Epithelial cell of esophagus (primary cell): ENCODE measurements at regions not wholly inside any gene's neighbourhood (a gene's known extent, or its start where the extent isn't known, plus 50 kb on each side); places are given as distances from the start of the nearest gene placed in this dataset.
"Not testable (repeated sequence)": the region's sequence is repeated elsewhere in the genome, so short reads cannot be mapped to it uniquely, and the experiment has no call there.

Experiments
- DNase-seq: peaks from one replicate; pipeline ENCODE4 v3.0.0; 2010; ENCODE audit warnings: low read depth
- H3K4me3 ChIP-seq: 2 replicates; pipeline ENCODE4 v1.5.1; 2011; ENCODE audit warnings: mild to moderate bottlenecking, low read length, control low read depth
- TF ChIP-seq, protein P1 (sequence below): IDR thresholded peaks from 2 replicates; pipeline ENCODE4 v1.5.1; 2011; ENCODE audit warnings: low read depth, mild to moderate bottlenecking, low read length, control low read depth, inconsistent platforms; ENCODE audit not compliant: insufficient read depth; ENCODE audit errors: missing control alignments

DNA sequence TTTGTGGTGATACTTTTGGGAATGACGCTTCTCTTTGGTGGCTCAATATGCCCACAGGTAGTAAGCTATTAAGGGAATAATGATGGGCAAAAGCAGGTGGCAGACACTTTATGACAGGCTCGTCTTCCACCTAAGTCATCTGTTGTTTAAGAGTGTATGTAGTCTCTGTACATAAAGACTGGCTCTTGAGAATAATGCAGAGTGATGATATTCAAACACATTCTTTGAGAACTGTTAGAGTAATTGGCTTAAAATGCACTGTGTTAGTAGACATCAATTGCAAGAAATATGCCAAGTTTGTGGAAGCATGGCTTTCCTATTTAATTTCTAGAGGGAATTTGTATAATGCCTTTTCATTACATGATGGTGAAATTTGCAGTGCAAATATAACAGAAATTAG is 694.8 kb upstream of the MIS18BP1 start:
- no peak overlapping the region for H3K4me3 ChIP-seq
- TF ChIP-seq, protein P1, sequence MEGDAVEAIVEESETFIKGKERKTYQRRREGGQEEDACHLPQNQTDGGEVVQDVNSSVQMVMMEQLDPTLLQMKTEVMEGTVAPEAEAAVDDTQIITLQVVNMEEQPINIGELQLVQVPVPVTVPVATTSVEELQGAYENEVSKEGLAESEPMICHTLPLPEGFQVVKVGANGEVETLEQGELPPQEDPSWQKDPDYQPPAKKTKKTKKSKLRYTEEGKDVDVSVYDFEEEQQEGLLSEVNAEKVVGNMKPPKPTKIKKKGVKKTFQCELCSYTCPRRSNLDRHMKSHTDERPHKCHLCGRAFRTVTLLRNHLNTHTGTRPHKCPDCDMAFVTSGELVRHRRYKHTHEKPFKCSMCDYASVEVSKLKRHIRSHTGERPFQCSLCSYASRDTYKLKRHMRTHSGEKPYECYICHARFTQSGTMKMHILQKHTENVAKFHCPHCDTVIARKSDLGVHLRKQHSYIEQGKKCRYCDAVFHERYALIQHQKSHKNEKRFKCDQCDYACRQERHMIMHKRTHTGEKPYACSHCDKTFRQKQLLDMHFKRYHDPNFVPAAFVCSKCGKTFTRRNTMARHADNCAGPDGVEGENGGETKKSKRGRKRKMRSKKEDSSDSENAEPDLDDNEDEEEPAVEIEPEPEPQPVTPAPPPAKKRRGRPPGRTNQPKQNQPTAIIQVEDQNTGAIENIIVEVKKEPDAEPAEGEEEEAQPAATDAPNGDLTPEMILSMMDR: no peak
- DNase-seq: no peak

DNA sequence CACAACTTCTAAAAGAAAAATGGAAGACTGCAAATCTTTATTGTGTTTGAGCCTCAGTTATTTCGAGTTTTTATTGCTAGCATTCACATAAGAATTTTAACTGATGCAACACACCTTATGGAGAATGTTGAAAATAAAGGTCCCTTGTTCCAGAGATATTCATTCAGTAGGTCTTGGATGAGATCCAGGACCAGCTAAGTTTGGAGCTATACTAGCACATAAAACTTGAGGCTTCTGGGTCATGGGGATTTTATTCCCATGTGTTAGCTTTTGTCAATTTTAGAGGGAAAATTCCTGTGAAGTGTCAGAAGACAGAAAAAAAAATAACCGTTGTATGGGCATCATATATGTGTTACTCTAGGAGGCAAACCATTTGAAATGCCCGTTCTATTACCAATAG is 693.2 kb upstream of the MIS18BP1 start:
- TF ChIP-seq, protein P1: no peak
- H3K4me3 ChIP-seq: no peak overlapping the region
- no peak for DNase-seq

DNA sequence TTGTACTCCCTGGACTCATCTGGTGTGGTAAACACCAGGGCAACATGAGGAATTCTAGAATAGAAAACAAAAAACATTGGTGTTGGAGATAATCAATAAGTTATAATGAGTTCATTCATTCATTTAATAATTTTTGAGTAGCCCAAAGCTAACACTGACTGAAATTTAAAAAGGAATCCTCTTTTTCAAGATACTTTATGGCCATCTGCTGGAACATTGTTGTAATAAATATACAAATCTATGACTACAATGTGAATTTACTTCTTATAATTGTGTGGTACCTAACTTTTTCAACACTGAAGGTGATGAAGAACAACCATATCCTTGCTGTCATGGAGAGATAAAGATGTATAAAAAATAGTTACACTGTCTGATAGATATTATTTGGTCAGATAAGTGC is 687.3 kb upstream of the MIS18BP1 start:
- no peak overlapping the region for H3K4me3 ChIP-seq
- no peak for DNase-seq
- TF ChIP-seq, protein P1: no peak

DNA sequence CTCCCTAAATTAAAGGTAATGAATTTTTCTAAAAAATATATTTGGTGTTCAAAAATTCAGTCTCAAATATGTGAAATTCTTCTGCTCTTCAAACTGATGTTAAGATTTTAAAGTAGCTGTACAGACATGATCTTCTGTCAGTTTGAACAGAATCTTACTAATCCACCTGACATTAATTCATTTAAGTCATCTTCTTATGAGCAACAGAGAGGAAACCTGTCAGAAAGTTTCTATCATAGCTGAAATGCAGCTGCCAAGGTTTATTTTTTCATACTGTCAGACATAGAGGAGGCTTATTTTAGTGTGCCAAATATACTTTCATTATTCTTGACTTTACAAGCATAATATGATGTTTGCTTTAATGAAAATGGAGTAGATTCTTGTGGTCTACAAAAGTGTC is 686.6 kb upstream of the MIS18BP1 start:
- TF ChIP-seq, protein P1: no peak
- H3K4me3 ChIP-seq: no peak overlapping the region
- no peak for DNase-seq

DNA sequence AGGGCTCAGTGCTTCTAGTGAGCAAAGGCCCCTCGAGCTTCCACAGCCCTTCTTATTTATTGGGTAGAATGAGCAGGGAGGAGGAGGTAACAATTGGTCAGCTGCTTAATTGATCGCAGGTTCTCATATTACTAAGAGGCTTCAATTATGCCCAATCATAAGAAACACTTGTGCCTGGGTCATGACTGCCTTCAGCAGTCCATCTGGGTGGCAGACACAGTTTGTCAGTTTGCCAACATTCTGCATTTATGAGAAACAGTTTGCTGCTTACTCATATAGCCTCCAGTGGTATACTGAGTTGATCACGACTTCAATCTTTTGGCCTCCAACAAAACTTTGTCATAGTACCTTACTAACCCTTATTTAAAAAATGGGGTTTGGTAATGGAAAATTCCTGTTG is 667.0 kb upstream of the MIS18BP1 start:
- not testable (repeated sequence) for H3K4me3 ChIP-seq
- peak; percentile 60 for DNase-seq

DNA sequence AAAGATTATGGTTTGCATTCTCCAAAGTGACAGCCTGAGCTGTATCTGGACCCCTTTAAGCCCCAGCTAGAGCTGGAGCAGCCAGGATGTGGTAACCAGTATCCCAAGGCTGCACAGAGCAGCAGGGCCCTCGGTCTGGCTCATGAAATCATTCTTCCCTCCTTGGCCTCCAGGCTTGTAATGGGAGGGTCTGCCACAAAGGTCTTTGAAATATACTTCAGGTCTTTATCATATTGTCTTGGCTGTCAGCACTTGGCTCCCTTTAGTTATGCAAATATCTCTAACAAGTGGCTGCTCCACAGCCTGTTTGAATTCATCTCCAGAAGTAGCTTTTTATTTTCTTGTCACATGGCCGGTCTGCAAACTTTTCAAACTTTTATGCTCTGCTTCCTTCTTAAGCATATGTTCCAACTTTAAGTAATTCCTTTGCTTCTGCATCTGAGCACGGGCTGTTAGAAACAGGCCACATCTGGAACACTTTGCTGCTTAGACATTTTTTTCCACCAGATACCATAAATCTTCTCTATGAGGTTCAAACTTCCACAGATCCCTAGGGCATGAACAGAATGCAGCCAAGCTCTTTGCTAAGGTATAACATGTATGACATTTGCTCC is 663.4 kb upstream of the MIS18BP1 start:
- no peak for DNase-seq
- no peak overlapping the region for H3K4me3 ChIP-seq

DNA sequence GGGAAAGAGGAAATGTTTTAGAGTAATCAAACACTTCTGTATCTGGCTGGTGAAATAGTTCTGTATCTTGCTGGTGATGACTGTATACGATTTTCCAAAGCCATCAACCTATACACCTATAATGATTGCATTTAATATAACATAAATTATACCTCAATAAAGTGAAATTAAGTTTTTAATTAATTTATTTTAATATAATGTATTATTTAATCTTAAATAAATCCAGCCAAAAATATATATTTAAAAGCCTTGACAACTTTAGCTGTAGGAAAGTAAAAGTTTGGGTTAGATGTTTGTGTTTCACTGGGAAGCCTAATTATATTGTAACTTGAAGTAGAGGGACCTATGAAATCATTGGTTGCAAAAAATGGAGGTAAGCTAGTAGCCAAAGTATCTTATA is 654.8 kb upstream of the MIS18BP1 start:
- no peak for DNase-seq
- TF ChIP-seq, protein P1: no peak
- no peak overlapping the region for H3K4me3 ChIP-seq

More for the DNA sequence above, 663.4 kb upstream of the MIS18BP1 start:
- TF ChIP-seq, protein P1: no peak
